GM19467 (cell line): ENCODE measurements at regions not wholly inside any gene's neighbourhood (a gene's known extent, or its start where the extent isn't known, plus 50 kb on each side); places are given as distances from the start of the nearest gene placed in this dataset.

ENCODE experiments used
- ATAC-seq: cut with Tn5 transposase; IDR thresholded peaks from one replicate; pipeline ENCODE4 v1.9.1; 2021; ENCODE audit warnings: mild to moderate bottlenecking, moderate library complexity; ENCODE audit not compliant: unreplicated experiment

GRCh38 chr20:6576726-6577125, 190.8 kb upstream of the BMP2 start:
- no peak for ATAC-seq

GRCh38 chr20:6575912-6576401, 191.5 kb upstream of the BMP2 start:
- no peak for ATAC-seq

- ATAC-seq = no peak
Observed at GRCh38 chr20:6566821-6567220, 200.7 kb upstream of the BMP2 start.

GRCh38 chr20:6562111-6562510, 205.4 kb upstream of the BMP2 start:
- no peak for ATAC-seq

GRCh38 chr20:6560978-6561377, 206.5 kb upstream of the BMP2 start:
- no peak for ATAC-seq

GRCh38 chr20:6559791-6560190, 207.7 kb upstream of the BMP2 start:
- no peak for ATAC-seq

GRCh38 chr20:6558341-6558740, 209.1 kb upstream of the BMP2 start:
- no peak for ATAC-seq

GRCh38 chr20:6533761-6534479, 233.6 kb upstream of the BMP2 start:
- ATAC-seq = no peak

GRCh38 chr20:6533351-6533750, 234.1 kb upstream of the BMP2 start:
- ATAC-seq = no peak

- ATAC-seq = no peak
Observed at GRCh38 chr20:6530779-6531315, 236.6 kb upstream of the BMP2 start.

- ATAC-seq = no peak
Observed at GRCh38 chr20:6530254-6530653, 237.2 kb upstream of the BMP2 start.

- no peak for ATAC-seq
Observed at GRCh38 chr20:6525447-6526303, 241.8 kb upstream of the BMP2 start.

- ATAC-seq = no peak
Observed at GRCh38 chr20:6524305-6524704, 243.2 kb upstream of the BMP2 start.

- no peak for ATAC-seq
Observed at GRCh38 chr20:6519556-6519955, 247.9 kb upstream of the BMP2 start.

- no peak for ATAC-seq
Observed at GRCh38 chr20:6515261-6515660, 252.2 kb upstream of the BMP2 start.

GRCh38 chr20:6513599-6513998, 253.9 kb upstream of the BMP2 start:
- no peak for ATAC-seq

GRCh38 chr20:6509374-6509773, 258.1 kb upstream of the BMP2 start:
- ATAC-seq = no peak

GRCh38 chr20:6506906-6507305, 260.6 kb upstream of the BMP2 start:
- ATAC-seq = no peak

- ATAC-seq = no peak
Observed at GRCh38 chr20:6504826-6505225, 262.7 kb upstream of the BMP2 start.

- ATAC-seq = no peak
Observed at GRCh38 chr20:6504179-6504578, 263.3 kb upstream of the BMP2 start.

GRCh38 chr20:6502999-6503398, 264.5 kb upstream of the BMP2 start:
- ATAC-seq = no peak

GRCh38 chr20:6502219-6502618, 265.3 kb upstream of the BMP2 start:
- ATAC-seq = no peak
